COLO829 (cell line): ENCODE measurements at regions not wholly inside any gene's neighbourhood (a gene's known extent, or its start where the extent isn't known, plus 50 kb on each side); places are given as distances from the start of the nearest gene placed in this dataset.
A peak's percentile ranks its signal among the peaks of the same experiment; 100 is the strongest.
"Not testable (repeated sequence)": the region's sequence is repeated elsewhere in the genome, so short reads cannot be mapped to it uniquely, and the experiment has no call there.

ENCODE experiments used
- DNase-seq: peaks from one replicate; pipeline ENCODE4 v3.0.0; 2012; ENCODE audit warnings: low spot score

DNA sequence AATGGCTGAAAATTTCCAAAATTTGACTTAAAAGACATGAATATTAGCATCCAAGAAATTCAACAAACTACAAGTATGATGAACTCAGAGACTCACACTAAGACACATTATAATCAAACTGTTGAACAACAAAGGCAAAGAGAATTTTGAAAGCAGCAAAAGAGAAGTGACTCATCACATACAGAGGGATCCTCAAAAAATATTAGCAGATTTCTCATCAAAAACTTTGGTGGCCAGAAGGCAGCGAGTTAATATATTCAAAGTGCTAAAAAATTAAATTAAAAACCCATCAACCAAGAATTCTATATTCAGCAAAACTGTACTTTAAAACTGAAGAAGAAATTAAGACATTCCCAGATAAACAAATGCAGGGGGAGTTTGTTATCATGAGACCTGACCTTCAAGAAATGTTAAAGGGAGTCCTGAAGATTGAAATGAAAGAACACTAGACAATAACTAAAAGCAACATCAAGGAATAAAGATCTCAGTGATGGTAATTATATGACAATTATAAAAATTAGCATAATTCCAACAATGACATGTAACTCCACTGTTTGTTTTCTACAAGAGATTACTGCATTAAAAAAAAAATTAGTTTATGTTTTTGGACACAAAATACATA is 150.0 kb downstream of the RNASET2 start:
- no peak for DNase-seq

DNA sequence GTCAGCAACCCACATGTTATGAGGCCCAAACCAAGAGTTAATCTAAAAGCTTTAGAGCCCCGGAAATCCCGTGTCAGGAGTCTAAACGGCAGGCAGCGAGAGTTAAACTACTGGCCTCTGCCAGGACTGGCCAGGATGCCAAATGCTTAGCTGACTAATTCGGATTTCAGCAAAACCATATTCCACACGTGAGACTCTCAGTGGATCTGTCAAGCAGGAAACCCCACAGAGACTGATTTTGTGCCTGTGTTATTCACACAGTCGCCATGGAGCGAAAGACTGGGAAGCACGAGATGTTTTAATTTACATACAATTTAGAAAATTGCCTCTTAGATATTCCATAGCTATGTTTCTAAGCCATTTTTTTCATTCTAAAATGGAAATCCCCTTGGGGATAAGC is 152.9 kb downstream of the RNASET2 start:
- no peak for DNase-seq

DNA sequence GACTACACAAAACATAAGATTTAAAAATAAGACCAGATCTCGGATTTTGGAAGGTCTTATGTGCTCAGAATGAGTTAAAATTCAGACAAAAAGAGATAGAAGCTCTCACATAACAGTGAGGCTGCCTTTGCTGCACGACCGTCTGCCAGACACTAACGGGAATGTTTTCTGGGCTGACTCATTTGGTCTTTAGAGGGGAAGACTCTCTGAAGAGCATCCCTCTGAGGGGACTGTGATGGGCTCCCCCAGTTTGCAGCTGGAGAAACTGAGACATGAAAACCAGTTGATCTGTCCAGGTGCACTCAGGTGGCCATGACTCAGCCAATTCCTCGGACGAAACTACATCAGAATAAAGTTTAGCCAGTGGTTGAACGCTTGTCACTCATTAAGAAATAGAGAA is 153.9 kb downstream of the RNASET2 start:
- DNase-seq: no peak

DNA sequence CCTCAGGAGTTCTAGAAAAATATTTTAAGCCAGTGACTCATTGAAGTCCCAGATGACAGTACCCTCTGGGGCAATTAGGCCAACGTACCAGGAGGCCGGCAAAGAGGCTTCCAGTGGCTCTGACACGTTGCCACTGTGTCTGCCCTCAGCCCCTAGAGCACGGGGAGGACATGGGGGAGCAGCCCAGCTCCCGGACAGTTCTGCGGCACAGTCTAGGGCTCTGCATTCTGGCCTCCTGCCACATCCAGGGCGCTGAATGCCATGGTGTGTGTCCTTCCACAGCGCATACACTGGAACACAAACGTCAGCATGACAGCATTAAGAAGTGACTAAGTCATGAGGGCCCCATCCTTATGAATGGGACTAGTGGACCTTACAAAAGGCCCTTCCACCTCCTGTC is 156.2 kb downstream of the RNASET2 start:
- DNase-seq: no peak

DNA sequence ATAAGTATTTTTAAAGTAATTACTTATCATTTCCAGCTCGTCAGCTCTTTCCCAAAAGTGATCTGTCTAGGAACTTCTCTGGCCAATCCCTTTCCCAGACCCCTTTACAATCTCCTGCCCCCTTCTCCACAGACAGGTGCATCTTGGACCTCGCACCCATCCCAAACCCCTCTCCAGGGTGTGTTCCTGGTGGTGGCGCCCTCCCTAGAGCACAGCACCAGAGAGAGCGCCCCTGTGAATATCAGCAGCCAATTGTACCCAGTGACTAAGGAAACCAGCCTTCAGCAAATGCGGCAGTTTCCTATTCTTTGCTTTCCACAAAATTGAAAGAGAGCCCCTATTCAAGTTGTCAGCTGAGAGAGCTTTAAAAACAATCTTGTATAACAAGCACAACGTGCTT is 157.7 kb downstream of the RNASET2 start:
- DNase-seq: no peak

DNA sequence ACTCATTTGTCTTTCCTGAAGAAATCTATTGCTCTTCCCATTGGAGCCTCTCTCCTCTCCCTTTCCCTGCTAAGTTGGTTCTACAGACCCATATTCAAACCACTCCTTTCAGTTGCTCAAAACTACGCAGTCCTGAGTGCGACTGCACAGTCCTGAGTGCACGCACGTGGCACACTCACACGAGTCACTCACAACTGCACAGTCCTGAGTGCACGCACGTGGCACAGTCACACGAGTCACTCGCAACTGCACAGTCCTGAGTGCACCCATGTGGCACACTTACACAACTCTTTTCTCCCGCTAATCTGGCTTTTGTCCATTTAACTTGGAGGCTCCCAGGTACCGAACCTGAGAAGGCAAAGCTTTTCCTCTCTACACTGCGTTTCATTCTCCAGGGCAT is 159.7 kb downstream of the RNASET2 start:
- DNase-seq: no peak

DNA sequence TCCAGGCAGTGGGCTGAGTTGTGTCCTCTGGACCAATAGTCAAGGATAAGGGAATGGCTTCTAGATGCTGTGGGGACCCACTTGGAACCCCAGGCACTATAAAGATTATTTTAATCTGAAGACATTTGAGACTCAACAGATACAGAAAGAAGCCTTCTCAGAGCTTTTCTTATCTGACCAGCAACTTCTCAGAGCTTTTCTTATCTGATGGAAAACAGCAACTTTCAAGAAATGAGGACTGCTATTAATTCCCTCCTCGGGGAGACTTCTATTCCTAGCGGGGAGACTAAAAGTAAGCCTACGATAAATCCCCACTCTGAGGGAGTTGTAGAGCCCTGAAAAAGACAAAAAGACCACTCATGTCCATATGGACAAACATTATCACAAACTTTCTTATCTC is 160.5 kb downstream of the RNASET2 start:
- DNase-seq: no peak

DNA sequence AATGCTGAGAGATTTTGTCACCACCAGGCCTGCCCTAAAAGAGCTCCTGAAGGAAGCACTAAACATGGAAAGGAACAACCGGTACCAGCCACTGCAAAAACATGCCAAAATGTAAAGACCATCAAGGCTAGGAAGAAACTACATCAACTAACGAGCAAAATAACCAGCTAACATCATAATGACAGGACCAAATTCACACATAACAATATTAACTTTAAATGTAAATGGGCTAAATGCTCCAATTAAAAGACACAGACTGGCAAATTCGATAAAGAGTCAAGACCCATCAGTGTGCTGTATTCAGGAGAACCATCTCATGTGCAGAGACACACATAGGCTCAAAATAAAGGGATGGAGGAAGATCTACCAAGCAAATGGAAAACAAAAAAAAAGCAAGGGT is 163.8 kb upstream of the RPS6KA2 start:
- DNase-seq: not testable (repeated sequence)

DNA sequence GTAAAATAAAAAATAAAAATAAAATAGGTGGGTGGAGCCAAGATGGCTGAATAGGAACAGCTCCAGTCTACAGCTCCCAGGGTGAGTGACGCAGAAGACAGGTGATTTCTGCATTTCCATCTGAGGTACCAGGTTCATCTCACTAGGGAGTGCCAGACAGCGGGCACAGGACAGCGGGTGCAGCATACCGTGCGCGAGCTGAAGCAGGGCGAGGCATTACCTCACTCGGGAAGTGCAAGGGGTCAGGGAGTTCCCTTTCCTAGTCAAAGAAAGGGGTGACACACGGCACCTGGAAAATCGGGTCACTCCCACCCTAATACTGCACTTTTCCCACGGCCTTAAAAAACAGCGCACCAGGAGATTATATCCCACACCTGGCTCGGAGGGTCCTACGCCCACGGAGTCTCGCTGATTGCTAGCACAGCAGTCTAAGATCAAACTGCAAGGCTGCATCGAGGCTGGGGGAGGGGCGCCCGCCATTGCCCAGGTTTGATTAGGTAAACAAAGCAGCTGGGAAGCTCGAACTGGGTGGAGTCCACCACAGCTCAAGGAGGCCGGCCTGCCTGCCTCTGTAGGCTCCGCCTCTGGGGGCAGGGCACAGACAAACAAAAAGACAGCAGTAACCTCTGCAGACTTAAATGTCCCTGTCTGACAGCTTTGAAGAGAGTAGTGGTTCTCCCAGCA is 161.9 kb upstream of the RPS6KA2 start:
- DNase-seq: not testable (repeated sequence)

DNA sequence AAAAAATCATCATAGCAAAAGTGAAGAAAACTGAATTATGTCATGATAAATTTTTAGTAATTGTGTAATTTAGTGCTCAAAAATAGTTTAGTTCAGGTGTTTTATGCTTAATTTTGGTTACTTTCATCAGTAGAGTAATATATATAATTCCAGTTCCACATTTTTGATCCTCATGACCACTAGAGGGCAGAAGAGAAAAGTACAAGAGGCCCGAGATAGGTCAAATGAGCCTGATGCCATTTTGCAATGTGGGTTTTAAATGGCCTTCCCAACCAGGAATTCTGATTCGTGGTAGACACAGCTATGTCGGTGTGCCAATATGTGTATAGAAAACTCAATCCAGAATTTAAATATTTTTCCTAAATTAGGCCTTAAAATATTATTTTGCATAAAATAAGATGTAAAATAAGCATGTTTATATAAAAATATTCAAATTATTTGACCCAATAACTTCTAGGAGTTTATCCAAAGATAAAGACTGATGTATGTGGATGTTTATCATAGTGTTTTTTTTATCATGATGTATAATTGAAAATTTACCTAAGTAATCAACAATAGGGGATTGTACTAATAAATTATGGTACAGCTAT is 159.7 kb upstream of the RPS6KA2 start:
- DNase-seq: peak; percentile 29

DNA sequence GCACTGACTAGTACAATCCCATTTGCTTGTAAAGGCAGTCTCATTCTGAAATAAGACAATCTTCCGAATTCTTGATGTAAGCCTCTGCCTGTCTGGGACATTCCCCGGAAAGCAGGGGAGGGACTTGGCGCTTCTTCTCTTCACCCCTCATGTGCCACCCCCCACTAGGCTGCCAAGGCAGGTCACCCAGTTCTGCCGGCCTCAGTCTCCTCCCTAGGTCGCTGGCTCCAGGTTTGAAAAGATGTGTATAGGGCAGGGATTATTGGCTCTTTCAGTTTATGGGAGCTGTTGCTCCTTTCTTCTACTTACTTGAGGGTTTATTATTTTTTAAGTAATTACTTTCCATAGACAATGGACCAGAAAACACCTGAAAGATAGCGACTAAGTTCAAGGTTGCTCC is 158.1 kb upstream of the RPS6KA2 start:
- no peak for DNase-seq

DNA sequence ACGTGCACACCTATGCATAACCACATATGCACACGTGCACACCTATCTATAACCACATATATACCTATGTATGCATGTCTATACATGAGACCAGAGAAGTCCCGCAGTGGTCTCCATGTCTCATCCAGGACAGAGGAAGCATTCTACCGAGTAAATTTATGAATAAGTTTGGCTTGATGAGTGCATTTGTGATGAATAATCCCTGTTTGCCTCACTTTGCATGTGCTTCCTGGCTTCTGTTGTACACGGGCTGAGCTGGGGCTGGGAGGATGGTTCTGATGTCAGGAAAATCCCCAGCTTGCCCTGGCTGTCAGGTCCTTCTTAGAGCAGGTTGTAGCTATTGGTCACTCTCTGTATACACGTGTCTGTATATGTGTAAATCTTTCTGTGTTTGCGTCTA is 157.6 kb upstream of the RPS6KA2 start:
- no peak for DNase-seq

DNA sequence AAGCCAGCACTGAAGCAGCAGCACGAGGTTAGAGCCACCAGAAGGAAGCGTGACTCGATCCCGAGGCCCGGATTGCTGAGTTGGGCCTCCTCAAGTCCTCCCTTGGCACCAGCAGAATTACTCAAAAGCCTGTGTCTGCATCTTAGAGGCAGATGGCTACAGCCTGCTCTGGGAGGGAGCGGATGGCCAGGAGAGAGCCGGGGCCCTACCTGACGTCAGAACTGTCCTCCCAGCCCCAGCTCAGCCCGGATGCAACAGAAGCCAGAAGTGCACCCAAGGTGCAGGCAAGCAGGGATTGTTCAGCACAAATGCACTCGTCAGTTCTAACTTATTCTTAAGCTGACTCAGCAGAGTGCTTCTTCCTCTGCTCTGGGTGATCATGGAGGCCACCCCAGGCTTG is 155.5 kb upstream of the RPS6KA2 start:
- DNase-seq: no peak

DNA sequence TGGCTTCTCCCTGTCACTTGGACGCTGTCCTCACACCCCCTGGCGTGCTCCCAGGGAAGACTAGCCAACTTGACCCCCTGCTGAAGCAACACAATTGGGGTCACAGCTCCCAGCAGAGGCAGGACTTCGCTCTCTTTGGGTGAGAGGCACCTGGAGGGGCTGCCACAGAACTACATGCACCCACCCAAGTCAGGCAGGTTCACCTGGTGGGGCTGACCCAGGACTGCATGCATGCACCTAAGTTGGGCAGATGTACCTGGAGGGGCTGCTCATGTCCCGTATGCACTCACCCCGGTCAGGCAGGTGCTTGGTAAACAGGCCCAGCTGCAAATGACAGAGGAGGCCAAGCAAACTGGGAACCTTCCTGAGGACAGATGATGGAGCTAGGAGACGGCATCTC is 154.3 kb upstream of the RPS6KA2 start:
- DNase-seq: no peak

DNA sequence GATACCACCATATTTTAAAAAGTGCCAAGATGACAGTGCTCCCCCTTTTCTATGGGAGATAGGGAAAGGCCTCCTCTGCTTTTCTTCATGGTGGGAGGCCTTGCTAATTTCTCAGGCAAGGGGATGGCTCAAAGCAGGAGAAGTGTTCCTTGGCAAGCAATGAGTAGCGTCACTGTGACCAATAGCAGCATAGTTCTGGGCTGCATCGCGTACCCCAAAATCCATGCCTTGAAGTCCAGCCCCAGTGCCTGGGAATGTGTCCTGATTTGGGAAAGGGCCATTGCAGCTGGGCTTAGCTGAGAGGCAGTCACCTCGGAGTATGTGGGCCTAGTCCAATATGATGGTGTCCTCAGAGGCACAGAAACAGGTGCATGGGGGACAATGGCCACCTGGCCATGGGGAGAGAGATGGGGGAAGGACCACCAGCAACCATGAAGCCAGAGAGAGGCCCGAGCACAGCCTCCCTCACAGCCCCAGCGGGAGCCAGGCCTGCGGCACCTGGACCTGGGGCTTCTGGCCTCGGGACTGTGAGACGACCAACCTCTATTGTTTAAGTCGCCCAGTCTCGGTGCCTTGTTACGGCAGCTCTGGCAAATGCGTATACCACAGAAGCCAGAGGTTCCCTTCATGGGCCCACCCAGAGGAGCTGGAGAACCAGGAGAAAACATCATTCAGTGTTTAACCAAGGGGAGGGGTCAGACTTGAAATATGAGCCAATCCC is 153.1 kb upstream of the RPS6KA2 start:
- no peak for DNase-seq

DNA sequence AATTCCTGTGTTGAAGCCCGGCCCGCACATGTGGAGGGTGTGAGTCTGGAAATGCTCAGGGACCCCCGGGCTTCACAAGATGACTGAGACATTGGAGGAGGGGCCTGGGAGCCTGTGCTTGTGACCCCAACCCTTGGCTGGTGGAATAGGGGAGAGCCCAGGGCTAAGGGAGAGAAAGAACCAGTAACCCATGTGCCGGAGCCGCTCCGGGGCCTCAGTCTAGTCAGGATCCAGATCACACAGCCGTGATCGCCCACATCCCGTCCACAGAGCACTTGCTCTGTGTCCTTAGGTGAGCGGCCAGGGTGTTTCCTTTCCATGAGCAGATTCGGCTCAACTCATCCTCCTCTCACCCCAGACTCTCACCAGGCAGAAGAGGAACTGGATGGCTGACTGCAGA is 152.3 kb upstream of the RPS6KA2 start:
- no peak for DNase-seq

DNA sequence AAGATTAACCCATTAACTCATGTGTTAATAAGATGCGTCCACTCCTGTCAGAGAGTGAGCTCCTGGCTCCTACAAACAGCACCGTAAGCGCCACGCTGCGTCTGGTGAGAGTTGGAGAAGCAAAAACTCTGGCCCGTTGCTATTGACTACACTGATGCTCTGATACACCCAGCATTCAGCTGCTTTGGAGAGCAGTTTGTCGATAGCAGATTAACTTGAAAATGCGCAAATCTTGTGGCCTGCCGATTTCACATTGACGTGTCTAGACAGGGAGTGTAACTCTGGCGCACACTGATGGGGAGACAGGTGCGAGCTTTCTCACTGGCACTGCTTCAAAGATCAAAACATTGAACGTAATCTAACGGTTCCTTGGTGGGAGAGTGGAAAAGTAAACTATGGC is 151.7 kb upstream of the RPS6KA2 start:
- no peak for DNase-seq

DNA sequence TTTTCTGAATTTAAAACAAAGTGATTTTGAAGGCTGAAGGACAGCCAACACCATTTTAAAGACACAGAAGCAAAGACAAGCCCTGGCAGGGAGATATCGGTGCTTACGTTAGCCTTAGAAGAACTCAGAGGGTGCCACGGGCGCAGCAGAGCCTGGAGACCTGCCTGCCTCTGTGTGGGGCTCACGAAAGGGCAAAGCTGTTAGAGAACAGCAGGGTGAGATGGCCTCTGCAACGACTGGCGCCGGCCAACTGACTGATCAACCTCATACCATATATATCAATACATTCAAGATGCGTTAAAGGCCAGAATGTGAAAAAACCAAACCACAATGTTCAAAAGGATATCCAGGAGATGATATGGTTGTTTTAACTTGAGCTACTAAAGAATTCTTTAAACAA is 151.0 kb upstream of the RPS6KA2 start:
- no peak for DNase-seq

DNA sequence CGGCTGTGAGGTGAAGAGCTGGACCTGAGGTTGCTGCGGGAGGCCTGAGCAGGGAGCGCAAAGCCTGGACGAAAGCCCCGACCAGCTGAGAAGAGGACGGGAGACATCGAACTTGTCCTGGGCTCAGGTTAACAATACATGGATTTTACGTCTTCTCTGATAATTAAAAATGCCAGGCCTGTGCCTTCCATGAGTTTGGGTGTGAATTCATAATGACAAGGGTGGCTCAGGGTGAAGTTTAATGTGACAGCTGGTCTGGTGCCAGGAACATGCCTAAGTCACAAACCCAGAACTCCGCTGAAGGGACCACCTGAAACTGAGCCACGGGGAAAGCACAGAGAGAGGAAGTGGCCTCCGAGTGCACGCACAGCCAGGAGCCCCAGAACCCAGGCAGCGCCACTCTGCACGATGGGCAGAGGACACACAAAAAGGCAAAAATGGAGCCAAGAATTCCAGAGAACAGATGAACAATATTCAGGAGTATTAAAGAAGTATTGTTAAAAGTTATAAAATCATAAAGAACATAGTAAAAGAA is 150.1 kb upstream of the RPS6KA2 start:
- no peak for DNase-seq

DNA sequence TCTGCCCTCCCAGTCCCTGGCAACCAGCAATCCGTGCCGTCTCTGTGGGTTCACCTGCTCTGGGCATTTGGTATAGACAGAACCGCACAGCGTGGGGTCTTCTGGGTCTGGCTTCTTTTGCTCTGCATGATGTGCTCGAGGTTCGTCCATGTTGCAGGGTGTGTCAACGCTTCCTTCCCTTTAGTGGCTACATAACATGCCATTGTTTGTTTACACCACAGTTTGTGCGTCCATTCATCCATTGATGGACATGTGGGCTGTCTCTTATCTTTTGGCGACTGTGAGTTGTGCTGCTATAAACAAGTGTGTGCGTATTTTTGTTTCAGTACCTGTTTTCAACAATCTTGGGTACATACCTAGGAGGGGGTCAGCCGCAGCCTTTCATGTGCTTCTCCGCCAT is 149.5 kb upstream of the RPS6KA2 start:
- no peak for DNase-seq

DNA sequence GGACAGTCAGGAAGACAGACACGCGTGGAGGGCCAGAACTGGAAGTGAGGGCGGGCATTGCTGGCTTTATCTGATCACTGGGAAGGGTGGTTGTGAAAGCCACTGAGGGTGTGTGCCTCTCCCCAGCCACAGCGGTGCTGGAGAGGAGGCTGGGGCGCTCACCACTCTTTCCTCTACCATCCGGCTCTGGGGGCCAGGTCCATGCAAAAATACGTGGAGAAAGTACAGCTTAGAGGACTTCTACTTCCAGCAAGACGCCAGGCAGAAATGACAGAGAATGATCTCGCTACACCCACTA is 148.8 kb upstream of the RPS6KA2 start:
- DNase-seq: no peak

DNA sequence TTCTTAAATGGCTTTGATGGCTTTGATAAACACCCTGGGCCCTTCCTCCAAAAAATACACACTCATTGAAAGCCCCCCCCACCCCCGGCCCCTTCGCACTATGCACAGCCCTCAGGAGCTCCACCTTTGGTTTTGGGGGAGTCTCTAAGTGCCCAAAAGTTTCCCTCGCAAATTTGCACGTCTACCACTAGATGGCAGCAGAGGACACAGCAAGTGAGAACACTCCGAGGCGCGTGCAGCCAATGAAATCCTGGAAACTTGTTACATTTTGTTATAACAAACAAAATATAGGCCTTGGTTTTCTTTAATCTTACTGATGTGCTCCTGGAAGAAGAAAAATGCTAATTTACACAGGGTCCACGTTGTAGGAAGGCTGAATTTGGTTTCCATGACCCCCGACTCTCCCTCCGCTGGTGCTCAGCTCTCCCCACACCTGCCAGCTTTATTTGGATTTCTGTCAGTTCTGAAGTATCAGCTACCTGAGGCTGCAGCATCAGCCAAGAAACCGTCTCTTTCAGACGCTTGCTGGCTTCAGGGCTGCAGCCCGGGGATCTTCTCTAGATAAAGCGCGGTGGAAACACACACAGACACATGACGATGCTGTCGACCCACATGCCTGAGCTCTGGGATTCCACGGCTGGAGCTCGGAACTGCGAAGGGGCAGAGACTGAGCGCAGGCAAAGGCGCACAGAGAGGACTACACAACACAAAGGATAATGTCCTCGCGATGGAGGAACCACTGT is 148.3 kb upstream of the RPS6KA2 start:
- DNase-seq: peak; percentile 63
